GM12874 (cell line): ENCODE measurements at regions not wholly inside any gene's neighbourhood (a gene's known extent, or its start where the extent isn't known, plus 50 kb on each side); places are given as distances from the start of the nearest gene placed in this dataset.

Source experiments
- CTCF ChIP-seq: IDR thresholded peaks from 2 replicates; pipeline ENCODE4 v1.5.1; 2011; ENCODE audit warnings: low read depth, mild to moderate bottlenecking, control low read depth, low read length, moderate library complexity; ENCODE audit not compliant: insufficient read depth

- TF ChIP-seq CTCF, result no peak
These were observed 262.3 kb upstream of the SASH1 start for GRCh38 chr6:148080315-148080714.

GRCh38 chr6:148081076-148081475, 261.6 kb upstream of the SASH1 start:
- no peak for TF ChIP-seq CTCF

- no peak for TF ChIP-seq CTCF
These were observed 260.6 kb upstream of the SASH1 start for GRCh38 chr6:148082044-148082443.

- no peak for TF ChIP-seq CTCF
These were observed 259.9 kb upstream of the SASH1 start for GRCh38 chr6:148082696-148083095.

GRCh38 chr6:148085631-148086331, 256.9 kb upstream of the SASH1 start:
- TF ChIP-seq CTCF, result no peak

GRCh38 chr6:148086386-148086785, 256.3 kb upstream of the SASH1 start:
- TF ChIP-seq CTCF, result no peak

GRCh38 chr6:148086843-148087242, 255.8 kb upstream of the SASH1 start:
- no peak for TF ChIP-seq CTCF
